Activated CD4-positive, alpha-beta T cell treated with anti-CD3 and anti-CD28 coated beads for 36 hours (primary cell): ENCODE measurements at regions not wholly inside any gene's neighbourhood (a gene's known extent, or its start where the extent isn't known, plus 50 kb on each side); places are given as distances from the start of the nearest gene placed in this dataset.

Source experiments
- ATAC-seq: fragments of 200-7000 bp; cut with Tn5 transposase; one replicate; pipeline ENCODE4 v1.10.0; 2021; ENCODE audit warnings: mild to moderate bottlenecking, moderate library complexity
- CTCF ChIA-PET: fragments of 350-600 bp; sonication (Branson Sonifier 250); formaldehyde crosslinking; loops from one replicate; lab custom pipeline; 2021; ENCODE audit warnings: antibody characterized with exemption; lab: Charles Lee
- POLR2A ChIA-PET: fragments of 350-600 bp; sonication (Branson Sonifier 250); formaldehyde crosslinking; loops from one replicate; lab custom pipeline; 2021; ENCODE audit warnings: antibody characterized with exemption, inconsistent platforms; lab: Charles Lee
- DNase-seq: peaks from one replicate; pipeline ENCODE4 v3.0.0-alpha.2; 2020
- H3K27ac Mint-ChIP-seq: one replicate; pipeline ENCODE4 v1.8.0; 2021; ENCODE audit warnings: mixed read lengths
- H3K27me3 Mint-ChIP-seq: one replicate; pipeline ENCODE4 v1.8.0; 2021; ENCODE audit warnings: mixed read lengths
- H3K36me3 Mint-ChIP-seq: one replicate; pipeline ENCODE4 v1.8.0; 2021; ENCODE audit warnings: low read depth, mixed read lengths
- H3K4me1 Mint-ChIP-seq: one replicate; pipeline ENCODE4 v1.8.0; 2021; ENCODE audit warnings: mixed read lengths
- H3K4me3 Mint-ChIP-seq: one replicate; pipeline ENCODE4 v1.8.0; 2021; ENCODE audit warnings: mild to moderate bottlenecking, moderate library complexity, mixed read lengths
- H3K9me3 Mint-ChIP-seq: one replicate; pipeline ENCODE4 v1.8.0; 2021; ENCODE audit warnings: low read depth, mixed read lengths
- intact Hi-C, 2 experiments: fragments of 100-400 bp; cut with DNase I in 1 of 2; cut with micrococcal nuclease in 1 of 2; formaldehyde crosslinking; loops; one replicate each; pipeline versions ENCODE4 v1.14.2 to v1.15.1; 2022 to 2024; cut with DNase I, micrococcal nuclease

GRCh38 chr6:56766139-56766805 lies 123.6 kb upstream of the DST start:
- ChIA-PET CTCF (no interaction called here), POLR2A (no interaction called here)
- Mint-ChIP-seq H3K4me1 (no peaks in the 10 kb centered on the region), H3K4me3 (no peak overlapping the region), H3K27ac (no peak overlapping the region), H3K27me3 (no peaks in the 10 kb centered on the region), H3K9me3 (no peaks in the 10 kb centered on the region), H3K36me3 (no peaks in the 10 kb centered on the region)
- intact Hi-C loops: no loop called here
- DNase-seq: no peak
- ATAC-seq: no peak

GRCh38 chr6:56765494-56765893 lies 122.8 kb upstream of the DST start:
- Mint-ChIP-seq H3K36me3 (no peaks in the 10 kb centered on the region), H3K27ac (no peak overlapping the region), H3K4me3 (no peak overlapping the region), H3K27me3 (no peaks in the 10 kb centered on the region), H3K9me3 (no peaks in the 10 kb centered on the region), H3K4me1 (no peaks in the 10 kb centered on the region)
- POLR2A ChIA-PET: no interaction called here
- CTCF ChIA-PET: no interaction called here
- intact Hi-C loops: no loop called here
- no peak for DNase-seq
- ATAC-seq: no peak

GRCh38 chr6:56764081-56764566 lies 121.4 kb upstream of the DST start:
- CTCF ChIA-PET: interaction anchor here (0.7 kb wide), 1 partner anchor 166 kb away, joined by 3 read pairs; no protein-coding TSS in a partner anchor
- Mint-ChIP-seq H3K36me3 (no peaks in the 10 kb centered on the region), H3K27me3 (no peaks in the 10 kb centered on the region)

GRCh38 chr6:56761651-56762050 lies 119.0 kb upstream of the DST start:
- DNase-seq: no peak
- Mint-ChIP-seq H3K27me3 (no peaks in the 10 kb centered on the region), H3K27ac (no peak overlapping the region), H3K4me3 (no peak overlapping the region), H3K9me3 (no peaks in the 10 kb centered on the region), H3K4me1 (no peaks in the 10 kb centered on the region), H3K36me3 (no peaks in the 10 kb centered on the region)
- no peak for ATAC-seq
- POLR2A ChIA-PET: interaction anchor here (0.6 kb wide), 1 partner anchor 169 kb away, joined by 4 read pairs; no protein-coding TSS in a partner anchor
- CTCF ChIA-PET: no interaction called here
- intact Hi-C loops: no loop called here

More at GRCh38 chr6:56764081-56764566, 121.4 kb upstream of the DST start:
- DNase-seq: no peak
- Mint-ChIP-seq H3K4me3 (no peak overlapping the region), H3K4me1 (no peaks in the 10 kb centered on the region), H3K27ac (no peak overlapping the region), H3K9me3 (no peaks in the 10 kb centered on the region)
- intact Hi-C loops: no loop called here
- no peak for ATAC-seq
- POLR2A ChIA-PET: no interaction called here

- intact Hi-C loops: no loop called here
- no peak for DNase-seq
- Mint-ChIP-seq H3K4me3 (no peak overlapping the region), H3K36me3 (no peaks in the 10 kb centered on the region), H3K9me3 (no peaks in the 10 kb centered on the region), H3K27me3 (no peaks in the 10 kb centered on the region), H3K4me1 (no peaks in the 10 kb centered on the region), H3K27ac (no peak overlapping the region)
- ATAC-seq: no peak
- CTCF ChIA-PET: interaction anchor here (0.7 kb wide), 1 partner anchor 9 kb away, joined by 3 read pairs; no protein-coding TSS in a partner anchor
- POLR2A ChIA-PET: no interaction called here
Measured at GRCh38 chr6:56760842-56761241, 118.2 kb upstream of the DST start.

- ATAC-seq: no peak
- intact Hi-C loops: no loop called here
- H3K27ac Mint-ChIP-seq: no peak overlapping the region
- no peaks in the 10 kb centered on the region for H3K27me3 Mint-ChIP-seq
- no peaks in the 10 kb centered on the region for H3K36me3 Mint-ChIP-seq
- H3K9me3 Mint-ChIP-seq: no peaks in the 10 kb centered on the region
- no peak for DNase-seq
- CTCF ChIA-PET: no interaction called here
- no peaks in the 10 kb centered on the region for H3K4me1 Mint-ChIP-seq
- POLR2A ChIA-PET: no interaction called here
- no peak overlapping the region for H3K4me3 Mint-ChIP-seq
Measured at GRCh38 chr6:56759521-56759920, 116.8 kb upstream of the DST start.

GRCh38 chr6:56758553-56758952 lies 115.9 kb upstream of the DST start:
- H3K4me3 Mint-ChIP-seq: no peak overlapping the region
- no peak for DNase-seq
- H3K27ac Mint-ChIP-seq: no peak overlapping the region
- ChIA-PET CTCF (interaction anchor here (0.7 kb wide), 1 partner anchor 46 kb away, joined by 3 read pairs; no protein-coding TSS in a partner anchor), POLR2A (no interaction called here)
- H3K4me1 Mint-ChIP-seq: peaks cover 3% of the 10 kb centered on the region
- no peaks in the 10 kb centered on the region for H3K9me3 Mint-ChIP-seq
- ATAC-seq: no peak
- intact Hi-C loops: no loop called here
- H3K36me3 Mint-ChIP-seq: no peaks in the 10 kb centered on the region
- no peaks in the 10 kb centered on the region for H3K27me3 Mint-ChIP-seq

- intact Hi-C loops: no loop called here
Measured at GRCh38 chr6:56758120-56758519, 115.4 kb upstream of the DST start.

GRCh38 chr6:56757588-56757984 lies 114.9 kb upstream of the DST start:
- H3K4me1 Mint-ChIP-seq: peaks cover 6% of the 10 kb centered on the region
- intact Hi-C loops: no loop called here

More at GRCh38 chr6:56758120-56758519, 115.4 kb upstream of the DST start:
- no peaks in the 10 kb centered on the region for H3K27me3 Mint-ChIP-seq
- CTCF ChIA-PET: interaction anchor here (0.7 kb wide), 1 partner anchor 46 kb away, joined by 3 read pairs; no protein-coding TSS in a partner anchor
- peaks cover 4% of the 10 kb centered on the region for H3K4me1 Mint-ChIP-seq
- H3K4me3 Mint-ChIP-seq: no peak overlapping the region
- no peaks in the 10 kb centered on the region for H3K36me3 Mint-ChIP-seq
- POLR2A ChIA-PET: no interaction called here
- no peak for DNase-seq
- no peak for ATAC-seq
- H3K27ac Mint-ChIP-seq: no peak overlapping the region
- H3K9me3 Mint-ChIP-seq: no peaks in the 10 kb centered on the region

GRCh38 chr6:56756791-56757587 lies 114.3 kb upstream of the DST start:
- CTCF ChIA-PET: interaction anchor here (0.6 kb wide), 1 partner anchor 47 kb away, joined by 4 read pairs; no protein-coding TSS in a partner anchor
- intact Hi-C loops: no loop called here
- POLR2A ChIA-PET: no interaction called here
- Mint-ChIP-seq H3K36me3 (no peaks in the 10 kb centered on the region), H3K4me1 (peaks cover 6% of the 10 kb centered on the region), H3K4me3 (no peak overlapping the region), H3K27me3 (no peaks in the 10 kb centered on the region), H3K27ac (no peak overlapping the region), H3K9me3 (no peaks in the 10 kb centered on the region)
- DNase-seq (no peak), ATAC-seq (no peak)

More at GRCh38 chr6:56757588-56757984, 114.9 kb upstream of the DST start:
- H3K36me3 Mint-ChIP-seq: no peaks in the 10 kb centered on the region
- H3K9me3 Mint-ChIP-seq: no peaks in the 10 kb centered on the region
- peak; percentile 11 for DNase-seq
- no peak overlapping the region for H3K27ac Mint-ChIP-seq
- CTCF ChIA-PET: no interaction called here
- no peak for ATAC-seq
- POLR2A ChIA-PET: no interaction called here
- no peak overlapping the region for H3K4me3 Mint-ChIP-seq
- no peaks in the 10 kb centered on the region for H3K27me3 Mint-ChIP-seq

GRCh38 chr6:56756219-56756789 lies 113.6 kb upstream of the DST start:
- H3K27me3 Mint-ChIP-seq: no peaks in the 10 kb centered on the region
- peaks cover 6% of the 10 kb centered on the region for H3K4me1 Mint-ChIP-seq
- H3K4me3 Mint-ChIP-seq: no peak overlapping the region
- CTCF ChIA-PET: interaction anchor here (1.2 kb wide), 1 partner anchor 47 kb away, joined by 3 read pairs; no protein-coding TSS in a partner anchor
- H3K27ac Mint-ChIP-seq: no peak overlapping the region
- POLR2A ChIA-PET: no interaction called here
- no peaks in the 10 kb centered on the region for H3K9me3 Mint-ChIP-seq
- H3K36me3 Mint-ChIP-seq: no peaks in the 10 kb centered on the region
- ATAC-seq (no peak), DNase-seq (no peak)
- intact Hi-C loops: no loop called here
